Glomerular visceral epithelial cell (primary cell): ENCODE measurements at regions not wholly inside any gene's neighbourhood (a gene's known extent, or its start where the extent isn't known, plus 50 kb on each side); places are given as distances from the start of the nearest gene placed in this dataset.
"Not testable (repeated sequence)": the region's sequence is repeated elsewhere in the genome, so short reads cannot be mapped to it uniquely, and the experiment has no call there.

Experiments used
- DNase-seq: peaks from one replicate; pipeline ENCODE4 v3.0.0-alpha.2; 2016; ENCODE audit errors: extremely low spot score

GRCh38 chr15:79492065-79492464 lies 59.9 kb downstream of the MINAR1 start:
- no peak for DNase-seq

DNA sequence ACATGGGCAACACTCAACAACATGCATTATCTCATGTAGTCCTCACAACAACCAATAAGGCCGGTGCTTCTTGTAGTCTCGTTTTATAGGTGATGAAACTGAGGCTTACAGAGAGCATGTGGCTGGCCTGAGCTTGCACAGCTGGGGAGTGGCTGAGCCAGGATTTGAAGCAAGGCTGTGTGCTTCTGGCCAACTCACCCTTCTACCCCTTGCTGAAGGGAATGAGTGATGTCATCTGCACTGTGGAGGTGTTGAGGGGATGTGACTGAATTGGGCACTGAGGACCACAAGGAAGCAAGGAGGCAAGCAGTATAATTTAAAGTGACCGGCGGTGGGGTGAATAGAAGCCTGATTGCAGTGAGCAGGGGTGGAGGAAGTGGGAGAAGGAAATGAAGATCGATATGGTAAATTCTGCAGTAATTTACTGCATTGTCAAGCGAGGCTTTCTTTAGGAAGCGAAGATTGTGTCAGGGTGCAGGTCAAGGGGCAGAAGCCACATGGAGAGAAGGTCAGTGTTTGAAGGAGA lies 62.3 kb downstream of the MINAR1 start:
- DNase-seq: no peak

DNA sequence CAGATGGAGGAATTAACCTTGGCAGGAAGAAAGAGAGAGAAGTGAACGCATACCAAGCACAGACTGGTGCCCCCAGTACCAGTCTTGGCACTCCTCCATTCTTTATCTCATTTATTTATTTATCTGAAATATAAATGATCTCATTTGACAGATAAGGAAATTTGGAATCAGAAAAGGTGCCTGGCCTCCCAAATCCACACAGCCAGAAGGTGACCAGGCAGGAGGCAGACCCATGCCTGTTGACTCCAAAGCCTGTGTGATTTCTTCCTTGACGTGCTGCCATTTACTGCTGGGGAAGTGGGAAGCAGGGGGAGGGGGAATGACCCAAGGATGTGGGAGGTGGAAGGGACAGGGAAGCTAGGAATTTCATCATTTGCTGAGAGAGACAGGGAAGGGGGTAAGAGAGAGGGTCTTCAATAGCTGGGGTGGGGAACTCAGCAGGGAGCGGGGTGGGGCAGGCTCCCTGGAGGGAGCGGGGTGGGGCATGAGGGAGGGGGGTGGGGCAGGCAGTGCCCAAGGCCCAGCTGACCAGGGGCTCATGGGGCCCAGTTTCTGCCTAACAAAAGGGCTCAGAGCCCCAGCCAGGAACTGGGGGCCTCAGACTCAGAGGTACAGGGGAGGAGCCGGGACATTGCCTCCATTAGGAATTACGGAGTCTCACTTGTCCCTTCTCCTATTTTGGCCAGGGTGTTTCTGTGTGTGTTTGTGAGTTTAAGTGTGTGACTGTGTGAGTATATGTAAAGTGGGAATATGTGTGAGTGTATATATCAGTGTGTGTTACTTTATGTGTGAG lies 63.0 kb downstream of the MINAR1 start:
- DNase-seq: no peak

DNA sequence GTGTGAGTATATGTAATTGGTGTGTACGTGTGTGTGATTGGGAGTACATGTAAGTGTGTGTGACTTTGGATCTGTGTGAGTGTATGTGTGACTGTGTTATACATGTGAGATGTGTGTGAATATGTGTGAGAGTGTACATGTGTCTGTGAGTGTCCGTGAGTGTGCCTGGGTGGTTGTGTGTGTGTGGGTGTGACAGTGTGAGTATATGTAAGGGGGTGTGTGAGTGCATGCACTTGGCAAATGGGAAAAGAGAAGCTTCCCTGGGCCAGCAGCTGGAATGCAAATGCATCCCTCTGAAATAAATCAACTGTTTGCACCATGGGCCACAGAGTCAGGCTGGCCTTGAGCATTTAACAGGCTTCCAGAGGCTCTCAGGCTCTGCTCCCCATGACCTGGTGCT lies 63.6 kb downstream of the MINAR1 start:
- DNase-seq: no peak

GRCh38 chr15:79496838-79497237 lies 64.7 kb downstream of the MINAR1 start:
- no peak for DNase-seq

DNA sequence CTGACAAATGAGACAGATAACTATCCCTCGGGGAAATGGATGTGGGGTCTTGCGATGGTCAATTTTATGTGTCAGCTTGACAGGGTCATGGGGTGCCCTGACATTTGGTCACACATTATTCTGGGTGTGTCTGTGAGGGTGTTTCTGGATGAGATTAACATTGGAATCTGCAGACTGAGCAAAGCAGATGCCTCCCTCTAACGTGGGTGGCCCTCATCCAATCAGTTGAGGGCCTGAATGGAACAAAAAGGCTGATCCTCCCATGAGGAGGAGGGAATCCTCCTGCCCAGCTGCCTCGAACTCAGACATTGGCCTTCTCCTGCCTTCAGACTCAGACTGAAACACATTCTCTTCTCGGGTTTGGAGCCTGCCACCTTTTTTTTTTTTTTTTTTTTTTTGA lies 69.0 kb downstream of the MINAR1 start:
- DNase-seq: no peak

DNA sequence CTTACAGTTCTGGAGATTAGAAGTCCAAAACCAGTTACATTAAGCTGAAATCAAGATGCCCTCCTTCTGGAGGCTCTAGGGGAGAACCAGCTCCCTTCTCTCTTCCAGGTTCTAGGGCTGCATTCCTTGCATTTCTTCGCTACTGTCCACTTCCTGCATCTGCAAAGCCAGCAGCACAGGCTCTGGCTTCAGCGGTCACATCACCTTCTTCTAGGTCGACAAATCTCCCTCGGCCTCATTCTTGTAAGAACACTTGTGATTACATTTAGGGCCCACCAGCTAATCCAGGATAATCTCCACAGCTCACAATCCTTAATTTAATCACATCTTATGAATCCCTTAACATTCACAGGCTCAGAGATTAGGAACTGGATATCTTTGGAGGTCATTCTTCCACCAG lies 73.8 kb downstream of the MINAR1 start:
- DNase-seq: no peak

- DNase-seq: not testable (repeated sequence)
Observed at GRCh38 chr15:79512844-79513243, 80.7 kb downstream of the MINAR1 start.

DNA sequence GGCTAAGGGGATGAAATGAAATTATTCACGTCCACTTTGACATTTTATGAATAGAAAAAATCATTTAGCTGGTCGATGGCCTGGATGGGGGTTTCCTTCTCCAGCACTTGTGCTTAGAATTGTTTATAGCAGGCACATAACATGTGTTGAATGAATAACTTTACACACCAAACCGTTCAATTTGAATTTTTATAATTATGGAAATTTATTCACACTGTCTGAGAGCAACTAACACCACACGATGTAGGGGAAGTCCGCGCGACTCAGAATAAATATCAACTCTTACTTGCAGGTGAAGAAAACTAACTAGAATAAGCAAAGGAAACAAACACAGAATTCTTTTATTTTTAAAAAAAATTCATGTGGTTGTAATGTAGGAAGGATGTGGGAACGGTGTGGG lies 81.3 kb downstream of the MINAR1 start:
- no peak for DNase-seq

GRCh38 chr15:79513940-79514339 lies 81.8 kb downstream of the MINAR1 start:
- DNase-seq: no peak

DNA sequence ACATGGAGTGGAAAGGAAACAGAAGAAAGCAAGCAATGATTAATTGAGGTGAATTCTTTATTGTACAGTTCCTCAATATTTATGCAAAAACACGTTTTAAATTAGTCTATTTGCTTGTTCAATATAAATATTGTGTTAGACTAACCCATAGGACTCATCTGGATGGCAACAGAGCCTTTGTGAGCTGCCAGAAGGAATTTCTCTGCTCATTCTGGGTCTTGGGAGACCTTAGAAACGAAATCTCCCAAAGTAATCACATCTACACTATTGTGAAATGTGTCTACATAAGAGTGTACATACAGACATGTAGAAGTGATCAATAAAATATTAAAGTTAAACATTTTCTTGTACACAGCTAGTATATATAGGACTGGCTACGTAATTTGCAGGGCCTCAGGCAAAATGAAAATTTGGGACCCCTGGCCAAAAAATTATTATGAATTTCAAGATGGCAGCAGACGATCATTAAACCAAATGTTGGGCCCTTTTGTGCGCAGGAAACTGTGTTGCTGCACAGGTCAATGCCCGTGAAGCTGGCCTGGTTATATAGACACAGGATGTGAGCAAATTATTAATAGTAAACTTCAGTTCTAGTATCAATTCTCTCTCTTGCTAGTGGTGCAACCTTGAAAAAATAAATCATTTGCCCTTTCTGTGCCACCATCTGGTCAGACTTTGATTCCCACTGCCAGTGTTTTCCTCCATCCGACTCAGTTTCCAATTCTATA lies 83.3 kb downstream of the MINAR1 start:
- no peak for DNase-seq

DNA sequence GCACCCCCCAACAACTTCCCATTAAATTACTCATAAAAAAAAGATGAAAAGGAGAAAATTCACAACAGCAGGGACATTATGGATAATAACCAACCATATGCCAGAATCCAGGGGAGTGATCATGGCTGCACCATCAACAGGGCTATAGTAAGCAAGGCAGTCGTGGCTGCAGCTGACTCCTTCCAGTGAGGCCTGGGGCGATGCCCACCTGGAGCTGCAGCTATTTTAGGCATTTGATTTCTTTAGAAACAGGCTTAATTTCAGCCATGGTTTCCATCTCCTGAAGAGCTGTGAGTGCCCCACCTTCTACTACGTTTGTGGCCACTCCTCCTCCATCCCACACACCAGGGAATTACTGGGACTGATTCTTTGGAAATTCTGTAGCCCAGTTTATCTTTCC lies 84.0 kb downstream of the MINAR1 start:
- DNase-seq: no peak

- DNase-seq: no peak
Observed at GRCh38 chr15:79516646-79517045, 84.5 kb downstream of the MINAR1 start.

- no peak for DNase-seq
Observed at GRCh38 chr15:79519628-79520027, 87.5 kb downstream of the MINAR1 start.

DNA sequence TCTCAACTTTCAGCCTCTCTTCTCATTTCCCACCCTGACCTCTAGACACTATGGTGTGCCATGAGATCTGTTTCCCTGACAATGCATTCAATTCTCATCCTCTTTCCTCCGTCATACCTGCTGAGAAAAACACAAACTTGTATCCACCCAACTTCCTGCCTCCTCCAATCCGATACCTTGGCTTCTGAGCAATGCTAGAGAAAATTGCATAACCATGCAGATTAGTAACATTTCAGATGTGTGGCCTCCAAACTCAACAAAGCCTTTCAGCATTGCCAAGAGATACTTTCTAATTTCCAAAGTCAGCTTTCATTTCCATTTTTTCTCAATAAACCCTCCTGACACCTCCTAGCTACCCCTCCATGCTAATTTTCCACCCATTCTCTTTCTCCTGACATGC lies 88.5 kb downstream of the MINAR1 start:
- DNase-seq: no peak

GRCh38 chr15:79522656-79523055 lies 90.5 kb downstream of the MINAR1 start:
- DNase-seq: no peak

- no peak for DNase-seq
Observed at GRCh38 chr15:79523266-79523665, 91.1 kb downstream of the MINAR1 start.

DNA sequence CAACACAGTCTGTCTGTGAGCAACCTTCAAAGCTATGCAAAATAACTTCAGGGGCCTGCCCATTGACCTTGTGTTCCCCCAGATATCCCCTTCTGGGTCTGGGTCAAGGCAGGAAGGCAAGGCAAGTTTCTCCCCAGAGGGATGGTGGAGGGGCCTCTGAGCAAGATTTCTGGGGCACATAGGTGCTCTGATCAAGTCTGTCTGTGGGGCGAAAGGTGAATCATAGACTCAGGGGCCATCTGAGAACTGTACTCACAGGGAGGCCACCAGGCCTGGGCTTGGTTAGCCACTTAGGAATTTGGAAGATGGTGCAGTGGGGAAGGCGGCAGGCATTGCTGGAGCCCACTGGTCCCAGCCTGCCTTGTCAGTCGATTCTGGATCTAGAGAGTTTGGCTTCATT lies 92.4 kb downstream of the MINAR1 start:
- DNase-seq: no peak

GRCh38 chr15:79526376-79526775 lies 94.2 kb downstream of the MINAR1 start:
- no peak for DNase-seq

- no peak for DNase-seq
Observed at GRCh38 chr15:79527821-79528220, 95.7 kb downstream of the MINAR1 start.

GRCh38 chr15:79529157-79529785 lies 97.1 kb downstream of the MINAR1 start:
- no peak for DNase-seq

DNA sequence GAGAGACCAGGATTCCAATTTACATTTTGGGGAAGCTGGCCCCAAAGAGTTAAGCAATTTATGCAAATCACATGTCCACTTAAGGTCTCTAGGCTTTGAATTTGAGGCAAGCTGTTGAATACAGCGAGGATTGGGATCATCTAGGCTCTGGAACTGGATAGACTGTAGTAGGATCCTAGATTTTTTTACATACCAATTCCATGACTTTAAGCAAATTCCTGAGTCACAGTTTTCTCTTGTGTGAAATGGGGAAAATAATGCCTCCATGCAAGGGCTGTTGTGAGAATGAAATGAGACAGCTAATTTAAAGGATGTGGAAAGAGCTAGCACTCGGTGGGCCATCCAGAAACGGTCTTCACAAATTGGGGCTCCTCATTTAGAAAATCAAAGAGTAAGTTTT lies 103.4 kb downstream of the MINAR1 start:
- DNase-seq: no peak

DNA sequence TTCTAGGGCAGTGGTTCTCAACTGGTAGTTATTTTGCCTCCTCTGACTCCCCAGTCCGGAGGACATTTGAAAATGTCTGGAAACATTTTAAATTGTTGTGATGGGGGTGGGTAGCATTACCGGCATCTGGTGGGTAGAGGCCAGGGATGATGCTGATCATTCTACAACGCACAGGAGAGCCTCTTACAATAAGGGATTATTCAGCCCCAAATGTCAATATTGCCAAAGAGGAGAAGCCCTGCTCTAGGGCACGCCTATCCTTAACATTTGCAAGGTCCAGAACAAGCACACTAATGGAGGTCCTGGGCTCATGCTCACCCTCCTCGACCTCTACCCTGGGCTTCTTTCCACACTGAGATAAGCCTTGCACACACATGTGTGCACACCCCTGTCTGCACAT lies 106.4 kb downstream of the MINAR1 start:
- no peak for DNase-seq
